NCI-H345 treated with DMSO at 0.1 percent for 48 hours (cell line): ENCODE measurements at regions not wholly inside any gene's neighbourhood (a gene's known extent, or its start where the extent isn't known, plus 50 kb on each side); places are given as distances from the start of the nearest gene placed in this dataset.
"Not testable (repeated sequence)": the region's sequence is repeated elsewhere in the genome, so short reads cannot be mapped to it uniquely, and the experiment has no call there.

Experiments used
- DNase-seq: peaks from one replicate; lab custom pipeline; 2025; ENCODE audit not compliant: unreplicated experiment; lab: John Stamatoyannopoulos, UW

GRCh38 chr7:106583706-106584690 lies 77.0 kb downstream of the CCDC71L start:
- DNase-seq = no peak

DNA sequence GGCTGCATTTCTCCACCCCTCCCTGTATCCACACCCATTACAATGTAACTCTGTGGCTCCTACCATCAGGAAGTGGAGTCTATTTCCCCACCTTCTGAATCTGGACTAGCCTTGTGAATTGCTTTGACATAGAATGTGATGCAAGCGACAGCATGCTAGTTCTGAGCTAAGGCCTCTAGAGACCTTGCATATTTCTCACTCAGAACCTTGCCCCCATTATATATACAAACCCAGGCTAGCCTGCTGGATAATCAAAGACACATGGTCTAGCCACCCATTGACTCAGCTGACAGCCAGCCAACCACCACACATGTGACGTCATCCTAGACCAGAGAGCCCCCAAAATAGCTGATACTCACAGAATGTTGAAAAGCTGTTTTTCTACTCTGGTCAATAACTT lies 77.9 kb downstream of the CCDC71L start:
- DNase-seq = no peak

DNA sequence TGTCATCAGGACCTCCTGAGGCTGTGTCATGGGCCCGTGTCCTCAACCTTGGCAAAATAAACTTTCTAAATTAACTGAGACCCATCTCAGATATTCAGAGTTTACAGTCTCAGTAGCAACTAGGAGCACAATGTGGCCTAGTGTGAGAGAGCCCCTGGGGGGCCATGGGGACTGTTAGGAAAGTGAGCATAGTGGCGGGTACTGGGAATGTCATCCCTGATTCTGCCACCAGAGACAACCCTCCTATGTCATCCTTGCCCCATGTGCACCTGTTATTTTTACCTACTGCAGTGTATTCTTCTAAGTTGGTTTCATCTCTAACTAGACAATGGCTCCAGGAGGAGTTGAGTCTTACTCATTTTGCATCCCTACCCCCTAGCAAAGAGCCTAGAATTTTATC lies 78.6 kb downstream of the CCDC71L start:
- DNase-seq = no peak

GRCh38 chr7:106579086-106579485 lies 81.9 kb downstream of the CCDC71L start:
- not testable (repeated sequence) for DNase-seq

GRCh38 chr7:106575138-106575823 lies 85.7 kb downstream of the CCDC71L start:
- no peak for DNase-seq

DNA sequence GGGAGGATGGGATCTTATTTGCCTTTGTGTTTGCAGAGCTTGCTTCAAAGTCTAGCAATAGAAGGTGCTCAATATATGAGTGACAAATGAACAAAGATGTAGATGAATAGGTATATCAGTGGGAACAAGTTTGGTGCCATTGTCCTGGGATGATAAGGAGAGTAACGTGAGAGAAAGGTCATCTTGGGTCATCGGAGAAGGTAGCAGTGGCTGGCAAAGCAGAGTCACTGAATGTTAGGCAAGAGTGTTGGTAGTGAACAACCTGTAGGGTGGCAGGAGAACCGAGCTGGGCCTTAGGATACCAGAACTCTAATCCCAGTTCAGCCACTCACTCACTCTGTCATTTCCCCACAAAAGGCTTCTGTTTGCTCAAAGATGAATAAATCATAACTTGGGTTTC lies 87.2 kb downstream of the CCDC71L start:
- no peak for DNase-seq

- DNase-seq = no peak
Observed at GRCh38 chr7:106573125-106573663, 87.8 kb downstream of the CCDC71L start.

DNA sequence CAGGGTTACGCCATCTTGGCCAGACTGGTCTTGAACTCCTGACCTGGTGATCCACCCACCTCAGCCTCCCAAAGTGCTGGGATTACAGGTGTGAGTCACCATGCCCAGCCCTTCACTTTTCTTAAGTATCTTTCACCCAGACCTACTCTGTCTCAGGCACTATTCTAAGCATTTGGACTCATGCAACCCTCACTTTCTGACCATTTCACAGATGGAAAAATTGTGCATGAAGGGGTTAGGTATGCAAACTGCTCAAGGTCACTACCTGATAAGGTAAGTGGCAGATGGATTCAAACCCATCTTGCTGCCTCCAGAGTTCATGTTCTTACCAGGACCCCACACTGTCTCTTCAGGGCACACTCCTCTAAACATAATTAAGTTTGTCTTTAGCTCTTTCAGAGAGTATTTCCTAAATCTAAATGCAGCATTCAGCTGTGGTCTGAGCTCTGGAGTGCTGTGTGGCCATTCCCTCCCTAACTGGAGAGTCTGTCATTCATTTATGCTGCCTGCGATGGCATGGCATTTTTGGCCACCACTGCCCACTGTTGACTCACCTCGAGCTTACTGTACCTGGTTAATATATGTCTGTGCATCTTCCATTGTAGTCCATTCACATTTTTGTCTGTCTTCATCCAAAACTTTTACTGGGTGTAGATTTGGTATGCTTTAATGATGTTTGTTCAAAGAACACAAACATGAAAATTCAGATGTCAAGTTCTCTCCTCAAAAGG lies 88.4 kb downstream of the CCDC71L start:
- no peak for DNase-seq

DNA sequence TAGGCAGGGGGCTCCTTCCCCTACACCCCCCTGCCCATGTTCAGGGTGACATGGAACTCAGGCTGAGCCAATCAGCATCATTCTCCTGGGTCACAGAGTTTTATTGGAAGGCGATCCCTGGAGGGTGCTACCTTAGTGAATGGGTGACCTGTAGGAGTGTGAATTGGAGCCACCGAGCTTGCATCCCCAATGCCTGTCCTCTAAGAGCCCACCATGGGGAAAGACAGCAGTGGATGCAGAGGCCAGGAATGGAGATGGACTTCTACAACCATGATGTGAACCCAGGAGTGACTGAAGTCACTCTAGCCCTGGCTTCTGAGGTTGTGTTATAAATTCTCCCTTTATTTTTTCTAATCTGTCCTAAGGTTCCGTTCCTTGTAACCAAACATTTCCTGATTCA lies 89.4 kb downstream of the CCDC71L start:
- no peak for DNase-seq

GRCh38 chr7:106570948-106571418 lies 90.0 kb downstream of the CCDC71L start:
- no peak for DNase-seq

- no peak for DNase-seq
Observed at GRCh38 chr7:106570146-106570545, 90.8 kb downstream of the CCDC71L start.

- no peak for DNase-seq
Observed at GRCh38 chr7:106569500-106569929, 91.4 kb downstream of the CCDC71L start.

DNA sequence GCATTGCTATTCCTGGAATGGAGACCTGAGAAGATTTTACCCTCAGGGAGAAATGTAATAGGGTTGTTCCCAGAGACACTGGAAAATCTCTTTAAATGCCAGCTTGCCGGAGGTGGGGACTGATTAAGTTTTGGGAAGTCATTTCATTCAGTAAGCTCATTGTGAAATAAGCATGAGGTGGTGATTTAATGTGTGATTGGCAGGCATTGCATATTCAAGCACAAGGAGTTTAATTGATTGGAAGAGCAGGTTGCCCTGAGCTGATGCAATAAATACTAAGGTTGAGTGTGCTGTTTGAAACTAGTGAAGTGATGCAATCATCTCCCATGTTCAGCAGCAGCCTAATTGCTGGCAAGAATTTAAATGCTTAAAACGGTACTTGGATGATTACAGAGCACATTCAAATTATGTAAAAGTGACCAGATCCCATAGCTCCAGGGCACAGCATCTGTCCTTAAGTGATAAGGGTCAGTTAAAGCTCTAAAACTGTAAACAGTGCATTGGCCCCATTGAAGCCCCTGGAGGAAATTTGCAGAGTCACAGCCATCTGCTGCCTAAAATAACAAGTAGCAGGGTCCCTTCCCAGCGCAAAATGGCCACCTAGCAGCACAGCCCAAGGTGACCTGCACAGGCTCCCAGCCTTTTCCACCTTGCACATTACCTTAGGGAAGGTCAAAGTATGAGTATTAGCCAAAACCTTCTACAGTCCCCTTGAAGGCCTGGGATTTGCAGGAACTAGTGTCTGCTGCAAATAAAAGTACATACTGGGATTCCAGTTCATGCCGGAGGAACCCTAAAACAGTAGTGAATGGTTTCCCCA lies 92.1 kb downstream of the CCDC71L start:
- no peak for DNase-seq

DNA sequence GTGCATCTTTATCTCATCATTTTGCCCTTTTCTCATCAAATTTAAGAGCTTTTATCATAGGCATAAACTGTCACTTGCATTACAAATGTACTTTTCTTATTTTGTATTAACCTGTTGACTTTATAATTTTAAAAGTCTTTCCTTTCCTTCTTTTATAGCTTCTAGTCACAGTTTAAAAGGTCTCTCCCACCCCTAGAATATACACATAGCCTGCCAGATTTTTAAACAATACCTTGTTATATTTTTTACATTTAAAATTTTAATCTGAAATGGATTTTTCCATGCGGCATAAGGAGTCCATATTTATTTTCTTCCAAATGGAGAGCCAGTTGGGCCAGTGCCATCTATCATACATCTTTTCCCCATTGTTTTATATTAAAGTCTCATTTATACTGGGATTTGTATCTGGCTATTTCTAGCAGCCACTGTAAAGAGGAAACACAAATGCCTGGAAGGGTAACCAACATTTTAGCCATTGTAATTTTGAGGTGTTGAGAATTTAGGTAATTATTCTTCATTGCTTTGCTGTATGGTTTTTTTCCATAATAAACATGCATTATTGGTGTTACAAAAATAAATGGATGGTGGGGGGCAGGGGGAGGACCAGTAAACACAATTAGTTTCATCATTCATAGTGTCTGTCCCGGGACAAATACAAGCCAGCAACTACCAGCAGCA lies 92.8 kb downstream of the CCDC71L start:
- no peak for DNase-seq

DNA sequence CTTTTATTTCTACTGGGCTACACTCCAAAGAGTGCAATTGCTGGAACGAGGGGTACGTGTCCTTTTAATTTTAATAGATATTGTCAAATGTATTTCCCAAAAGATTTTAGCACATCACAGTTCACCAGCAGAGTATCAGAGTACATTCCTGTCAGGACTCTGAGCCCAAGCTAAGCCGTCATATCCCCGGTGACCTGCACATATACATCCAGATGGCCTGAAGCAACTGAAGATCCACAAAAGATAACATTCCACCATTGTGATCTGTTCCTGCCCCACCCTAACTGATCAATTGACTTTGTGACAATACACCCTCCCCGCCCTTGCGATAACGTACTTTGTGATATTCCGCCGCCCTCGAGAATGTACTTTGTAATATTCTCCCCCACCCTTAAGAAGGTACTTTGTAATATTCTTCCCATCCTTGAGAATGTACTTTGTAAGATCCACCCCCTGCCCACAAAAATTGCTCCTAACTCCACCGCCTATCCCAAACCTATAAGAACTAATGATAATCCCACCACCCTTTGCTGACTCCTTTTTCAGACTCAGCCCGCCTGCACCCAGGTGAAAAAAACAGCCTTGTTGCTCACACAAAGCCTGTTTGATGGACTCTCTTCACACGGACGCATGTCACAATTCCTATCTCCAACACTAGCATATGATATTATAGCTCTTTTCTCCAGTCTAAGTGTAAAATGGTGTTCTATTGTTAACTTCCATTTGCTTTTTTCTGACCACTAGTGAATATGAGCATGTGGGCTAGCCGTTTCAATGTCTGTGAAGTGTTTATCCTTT lies 93.6 kb downstream of the CCDC71L start:
- DNase-seq = not testable (repeated sequence)

DNA sequence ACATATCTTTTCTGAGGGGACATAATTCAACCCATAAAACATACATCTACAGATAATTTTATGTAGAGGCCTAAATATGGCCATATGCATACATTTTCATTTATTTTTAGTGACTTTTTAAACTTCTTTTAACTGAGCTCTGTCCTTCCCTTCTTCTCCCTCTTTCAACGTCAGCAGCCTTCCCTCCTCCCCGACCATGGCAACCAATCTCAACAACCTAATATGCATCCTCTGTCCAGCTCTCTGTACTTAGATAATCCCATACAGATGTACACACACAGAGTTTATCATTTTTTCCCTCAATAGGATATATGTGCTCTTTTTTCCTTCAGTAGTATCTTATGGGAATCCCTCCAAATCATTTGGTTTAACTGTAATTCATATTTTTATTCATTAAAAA lies 94.3 kb downstream of the CCDC71L start:
- no peak for DNase-seq

GRCh38 chr7:106566196-106566595 lies 94.8 kb downstream of the CCDC71L start:
- no peak for DNase-seq

DNA sequence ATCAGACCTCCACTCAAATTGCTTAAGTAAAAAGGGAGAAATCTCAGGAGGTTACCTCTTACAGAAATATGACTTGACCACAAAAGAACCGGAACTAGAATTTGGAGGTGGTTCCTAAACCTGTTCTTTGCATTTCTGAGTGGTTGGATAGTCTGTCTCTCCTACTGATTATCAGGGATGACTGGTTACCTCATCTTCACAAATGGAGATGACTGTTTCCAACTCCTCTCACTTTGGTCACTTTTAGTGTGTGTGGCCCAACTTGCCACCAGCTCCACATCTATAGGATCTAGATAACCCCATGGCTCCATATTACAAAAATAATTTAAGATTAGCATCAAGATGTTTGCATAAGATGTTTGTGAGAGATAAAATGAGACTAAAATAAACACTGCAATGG lies 95.5 kb downstream of the CCDC71L start:
- no peak for DNase-seq
